PC-3 (cell line): ENCODE measurements at regions not wholly inside any gene's neighbourhood (a gene's known extent, or its start where the extent isn't known, plus 50 kb on each side); places are given as distances from the start of the nearest gene placed in this dataset.

ENCODE experiments used
- EZH2 ChIP-seq: fragments of 300-600 bp; sonication (generic); IDR thresholded peaks from one replicate; pipeline ENCODE4 v1.6.1; 2017; ENCODE audit warnings: antibody characterized with exemption, mild to moderate bottlenecking, low read length; ENCODE audit not compliant: unreplicated experiment
- EZH2phosphoT487 ChIP-seq: fragments of 300-600 bp; sonication (generic); IDR thresholded peaks from 2 replicates; pipeline ENCODE4 v1.6.1; 2018; ENCODE audit warnings: mild to moderate bottlenecking, antibody characterized with exemption, low read length, borderline replicate concordance
- TF ChIP-seq, protein P1 (sequence below): fragments of 300-600 bp; sonication (generic); conservative IDR thresholded peaks from 2 replicates; pipeline ENCODE4 v1.5.1; 2017; ENCODE audit warnings: antibody characterized with exemption, low read depth, mild to moderate bottlenecking, low read length

DNA sequence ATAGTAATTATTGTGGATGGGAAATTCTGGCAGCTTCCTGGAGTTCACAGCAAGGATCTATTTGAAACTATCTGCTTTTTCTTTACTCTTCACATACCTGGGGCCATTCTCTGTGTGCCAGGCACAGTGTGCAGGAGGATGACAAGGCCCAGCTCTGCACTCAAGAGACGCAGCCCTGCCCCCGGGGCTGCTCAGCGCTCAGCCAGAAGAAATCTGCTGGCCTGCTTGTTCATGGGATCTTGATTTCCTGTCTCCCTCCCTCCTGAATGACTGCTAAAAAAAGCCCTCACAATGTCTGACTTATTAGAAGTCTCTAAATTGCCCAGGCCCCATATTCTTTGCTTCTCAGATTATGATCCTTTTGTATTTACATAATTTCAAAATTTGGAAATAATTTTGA, 210.9 kb downstream of the DCDC2C start:
- TF ChIP-seq, protein P1, sequence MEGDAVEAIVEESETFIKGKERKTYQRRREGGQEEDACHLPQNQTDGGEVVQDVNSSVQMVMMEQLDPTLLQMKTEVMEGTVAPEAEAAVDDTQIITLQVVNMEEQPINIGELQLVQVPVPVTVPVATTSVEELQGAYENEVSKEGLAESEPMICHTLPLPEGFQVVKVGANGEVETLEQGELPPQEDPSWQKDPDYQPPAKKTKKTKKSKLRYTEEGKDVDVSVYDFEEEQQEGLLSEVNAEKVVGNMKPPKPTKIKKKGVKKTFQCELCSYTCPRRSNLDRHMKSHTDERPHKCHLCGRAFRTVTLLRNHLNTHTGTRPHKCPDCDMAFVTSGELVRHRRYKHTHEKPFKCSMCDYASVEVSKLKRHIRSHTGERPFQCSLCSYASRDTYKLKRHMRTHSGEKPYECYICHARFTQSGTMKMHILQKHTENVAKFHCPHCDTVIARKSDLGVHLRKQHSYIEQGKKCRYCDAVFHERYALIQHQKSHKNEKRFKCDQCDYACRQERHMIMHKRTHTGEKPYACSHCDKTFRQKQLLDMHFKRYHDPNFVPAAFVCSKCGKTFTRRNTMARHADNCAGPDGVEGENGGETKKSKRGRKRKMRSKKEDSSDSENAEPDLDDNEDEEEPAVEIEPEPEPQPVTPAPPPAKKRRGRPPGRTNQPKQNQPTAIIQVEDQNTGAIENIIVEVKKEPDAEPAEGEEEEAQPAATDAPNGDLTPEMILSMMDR, result no peak
- TF ChIP-seq EZH2 (no peak), EZH2phosphoT487 (no peak)
